ENCODE measurements at regions not wholly inside any gene's neighbourhood (a gene's known extent, or its start where the extent isn't known, plus 50 kb on each side); places are given as distances from the start of the nearest gene placed in this dataset.
"Not testable (repeated sequence)": the region's sequence is repeated elsewhere in the genome, so short reads cannot be mapped to it uniquely, and the experiment has no call there.

DNA sequence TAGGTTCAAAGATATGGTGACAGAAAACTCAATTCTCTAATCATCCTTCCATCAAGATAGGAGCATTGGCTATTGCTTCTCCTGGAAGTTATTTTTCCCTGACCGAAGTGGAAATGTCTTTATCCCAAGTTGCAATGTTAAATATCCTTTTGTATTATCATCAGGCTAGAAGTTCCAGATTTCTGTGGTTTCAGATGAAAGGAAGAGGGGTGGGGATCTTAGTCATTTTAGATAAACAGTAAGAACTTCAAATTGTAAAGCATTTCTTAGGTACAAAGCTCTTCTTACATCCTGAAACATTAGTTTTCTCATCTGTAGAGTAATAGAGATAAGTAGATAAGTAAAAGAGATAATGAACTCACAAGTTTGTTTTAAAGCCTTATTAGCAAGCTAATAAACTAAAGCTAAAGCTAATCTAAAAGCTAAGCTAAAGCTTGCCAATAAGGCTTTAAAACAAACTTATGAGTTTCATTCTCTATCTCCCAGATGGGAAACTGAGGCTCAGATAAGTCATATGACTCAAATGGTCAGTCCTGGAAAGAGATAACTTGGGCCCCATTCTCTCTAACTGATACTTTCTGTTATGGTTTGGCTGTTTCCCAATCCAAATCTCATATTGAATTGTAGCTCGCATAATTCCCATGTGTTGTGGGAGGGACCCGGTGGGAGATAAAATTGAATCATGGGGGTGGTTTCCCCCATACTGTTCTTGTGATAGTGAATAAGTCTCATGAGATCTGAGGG is 99.2 kb upstream of the KCNK2 start:
- DNase-seq (ENCODE audit: low spot score) = no peak

DNA sequence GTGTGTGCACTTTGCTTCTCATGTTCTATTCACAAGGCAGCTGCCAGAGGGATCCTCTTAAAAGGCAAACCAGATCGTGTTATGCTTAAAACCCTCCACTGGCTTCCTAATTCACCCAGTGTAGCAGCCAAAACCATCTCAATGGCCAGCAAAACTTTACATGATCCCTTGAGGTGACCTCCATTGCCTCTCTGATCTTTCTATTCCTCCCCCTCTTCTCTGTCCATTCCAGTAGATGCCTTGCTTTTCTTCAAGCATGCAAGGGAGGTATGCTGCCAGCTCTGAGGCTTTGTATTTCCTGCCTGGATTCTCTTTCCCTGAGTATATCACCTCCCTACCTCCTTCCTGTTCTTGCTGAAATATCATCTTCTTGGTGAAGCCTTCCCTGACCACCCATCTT is 93.2 kb upstream of the KCNK2 start:
- no peak for DNase-seq (ENCODE audit: low spot score)

DNA sequence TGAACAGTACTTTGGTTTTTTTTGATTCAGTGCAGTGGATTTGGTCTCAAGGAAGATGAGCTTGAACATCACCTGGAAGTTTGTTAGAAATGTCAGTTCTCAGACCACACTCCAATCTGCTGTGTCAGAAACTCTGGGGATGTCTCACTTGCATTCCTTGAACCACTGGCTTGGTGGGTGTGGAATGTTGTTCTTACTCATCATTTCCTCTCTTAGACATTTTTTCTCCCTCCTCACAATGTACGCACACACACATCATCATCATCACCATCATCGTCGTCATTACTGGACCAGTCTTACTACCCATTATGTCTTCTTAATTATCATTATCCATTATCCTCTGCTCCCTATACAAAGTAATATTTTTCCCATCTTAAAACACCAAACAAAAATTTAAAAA is 91.9 kb upstream of the KCNK2 start:
- DNase-seq (ENCODE audit: low spot score) = no peak

DNA sequence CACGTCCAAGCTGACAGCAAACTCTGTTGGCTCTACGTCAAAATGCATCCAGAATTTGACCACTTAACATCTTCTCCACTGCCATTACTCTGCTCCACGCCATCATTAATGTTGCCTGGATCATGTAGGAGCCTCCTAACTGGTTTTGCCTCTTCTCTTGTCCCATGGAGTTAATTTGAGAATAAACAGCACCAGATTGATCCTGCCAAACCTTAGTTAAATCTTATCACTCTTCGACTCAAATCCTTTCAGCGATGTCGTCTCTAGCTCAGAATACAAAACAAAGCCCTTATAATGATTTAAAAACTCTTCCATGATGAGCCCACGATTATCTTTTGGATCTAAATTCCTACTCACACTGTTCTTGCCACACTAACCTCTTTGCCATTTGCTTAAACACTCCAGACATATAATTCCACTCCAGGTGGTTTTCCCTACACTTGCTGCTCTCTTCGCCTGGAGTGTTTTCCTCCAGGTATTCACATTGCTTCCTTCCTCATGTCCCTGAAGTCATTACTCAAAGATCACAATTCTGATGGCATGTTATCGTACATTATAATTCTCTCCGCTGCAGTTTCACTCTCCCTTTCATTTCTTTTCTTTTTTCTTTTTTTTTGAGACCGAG is 90.7 kb upstream of the KCNK2 start:
- DNase-seq (ENCODE audit: low spot score) = no peak

DNA sequence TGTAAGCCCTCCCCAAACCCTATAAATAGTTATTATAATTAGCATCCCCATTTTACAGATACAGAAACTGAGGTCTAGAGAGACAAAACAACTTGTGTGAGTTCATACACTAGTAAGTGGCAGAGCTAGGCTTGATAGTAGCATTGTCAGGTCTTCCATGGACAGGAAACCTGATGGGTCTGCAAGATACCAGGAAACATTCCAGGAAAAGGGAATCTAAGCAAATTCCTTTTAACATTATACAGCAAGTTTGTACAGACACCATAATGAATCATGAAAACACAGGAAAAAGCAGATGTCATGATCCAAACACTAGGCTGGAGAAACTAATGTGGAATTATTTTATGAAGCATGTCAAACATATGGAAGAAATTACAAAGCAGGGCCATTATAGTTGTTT is 89.1 kb upstream of the KCNK2 start:
- no peak for DNase-seq (ENCODE audit: low spot score)

DNA sequence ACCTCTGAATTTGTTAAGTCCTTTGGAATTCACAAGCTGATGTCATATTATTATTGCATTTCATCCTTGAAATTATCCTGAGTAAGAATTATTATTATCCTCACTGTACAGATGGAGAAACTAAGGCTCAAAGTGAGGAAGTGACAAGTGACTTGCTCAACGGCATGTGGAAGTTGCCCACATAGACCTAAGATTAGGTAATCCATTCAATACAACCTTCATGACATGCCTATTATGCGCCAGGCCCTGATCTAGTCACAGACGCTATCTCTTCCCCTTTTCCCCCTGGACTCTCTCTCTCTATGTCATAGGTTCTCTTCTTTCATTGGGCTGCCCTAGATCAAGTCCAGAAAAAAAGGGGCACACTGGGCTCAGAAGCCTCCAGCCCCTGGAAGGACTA is 84.9 kb upstream of the KCNK2 start:
- DNase-seq (ENCODE audit: low spot score) = no peak

DNA sequence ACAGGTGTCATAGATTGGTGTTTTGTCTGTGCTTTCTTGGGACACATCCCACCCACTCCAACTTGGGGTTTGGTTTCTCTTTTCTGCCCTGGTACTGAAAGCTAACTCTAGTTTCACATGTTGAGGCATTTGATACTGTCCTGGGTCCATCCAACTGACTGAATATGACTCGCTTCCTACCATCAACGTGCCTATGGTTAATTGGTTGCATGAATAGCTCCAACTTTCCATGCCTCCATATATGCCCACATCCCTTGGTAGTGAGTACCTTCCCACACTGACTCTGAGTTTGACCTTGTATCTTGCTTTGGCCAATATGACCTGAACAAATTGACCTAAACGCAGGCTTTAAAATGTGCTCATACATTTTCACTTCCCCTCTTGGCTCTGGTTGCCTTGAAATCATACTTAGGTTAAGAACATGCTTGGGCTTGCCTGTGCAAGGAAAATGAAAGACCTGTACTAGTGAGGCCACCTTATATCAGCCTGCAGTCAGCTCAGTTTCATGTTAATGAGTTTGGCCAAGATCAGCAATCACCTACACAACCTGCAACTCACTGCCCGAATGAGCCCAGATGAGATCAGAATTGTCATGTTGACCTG is 81.0 kb upstream of the KCNK2 start:
- DNase-seq (ENCODE audit: low spot score) = no peak

DNA sequence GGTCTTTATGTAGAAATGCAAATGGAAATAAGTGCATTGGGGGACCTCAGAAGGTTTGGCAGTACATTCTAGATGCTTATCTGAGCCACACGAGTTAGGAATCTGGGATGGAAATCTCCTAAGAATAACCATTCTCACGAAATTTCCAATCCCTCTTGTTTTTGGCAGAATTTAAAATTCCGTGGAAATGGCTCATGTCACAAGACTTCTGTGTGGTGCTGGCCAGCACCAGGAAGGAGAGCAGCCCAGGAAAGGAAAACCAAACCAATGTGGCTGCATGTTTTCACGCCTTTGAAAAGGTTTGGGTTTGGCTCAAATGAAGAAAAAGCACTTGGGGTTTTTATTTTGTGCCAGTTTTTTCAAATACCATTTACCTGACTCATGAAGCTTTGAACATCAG is 80.1 kb upstream of the KCNK2 start:
- no peak for DNase-seq (ENCODE audit: low spot score)

DNA sequence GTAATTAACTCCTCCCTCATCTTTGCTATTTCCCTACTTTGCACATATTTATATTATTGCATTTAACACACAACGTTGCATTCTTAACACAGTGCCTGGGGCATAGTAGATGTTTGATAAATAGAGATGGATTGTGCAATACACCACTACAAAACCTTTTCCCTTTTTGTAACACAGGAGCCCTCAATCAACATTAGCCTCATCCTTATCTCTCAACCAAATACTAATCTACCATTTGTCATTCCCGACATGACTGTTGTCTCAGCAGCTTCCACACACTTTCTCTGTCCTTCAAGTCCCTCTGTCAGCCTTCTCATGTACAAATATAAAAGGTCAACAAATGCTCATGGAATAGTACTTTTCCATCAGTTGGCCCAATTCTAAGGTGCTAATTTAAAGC is 78.9 kb upstream of the KCNK2 start:
- DNase-seq (ENCODE audit: low spot score) = no peak

DNA sequence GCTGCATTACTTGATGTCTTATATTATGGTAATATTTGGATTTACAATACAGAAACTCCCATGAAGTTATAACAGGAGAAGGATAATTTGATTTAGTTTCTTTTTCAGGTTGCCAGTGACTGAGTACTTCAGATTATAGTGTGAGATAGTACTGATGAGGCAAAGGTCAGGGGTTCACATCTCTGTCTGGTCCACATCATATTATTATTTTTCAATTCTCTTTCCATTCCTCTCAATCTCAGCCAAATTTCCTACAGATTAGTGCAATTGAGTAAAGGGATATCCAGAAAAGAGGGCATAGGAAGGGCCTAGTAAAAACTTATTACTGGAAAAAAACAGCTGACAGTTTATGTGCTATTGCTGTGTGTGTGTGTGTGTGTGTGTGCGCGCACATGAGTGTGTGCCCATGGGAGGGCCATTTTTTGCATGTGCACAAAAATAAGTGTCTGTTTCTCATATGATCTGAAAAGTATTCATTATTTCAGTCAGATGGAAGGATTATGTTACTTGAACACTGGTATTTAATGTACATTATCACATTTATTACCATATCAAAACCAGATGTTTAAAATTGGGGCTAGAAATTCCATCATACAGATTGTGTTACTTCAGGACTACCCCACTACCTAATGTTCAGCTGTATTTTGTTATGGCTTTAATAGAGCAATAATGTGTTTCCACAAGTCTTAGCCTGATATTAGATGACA is 78.3 kb upstream of the KCNK2 start:
- DNase-seq (ENCODE audit: low spot score) = no peak

DNA sequence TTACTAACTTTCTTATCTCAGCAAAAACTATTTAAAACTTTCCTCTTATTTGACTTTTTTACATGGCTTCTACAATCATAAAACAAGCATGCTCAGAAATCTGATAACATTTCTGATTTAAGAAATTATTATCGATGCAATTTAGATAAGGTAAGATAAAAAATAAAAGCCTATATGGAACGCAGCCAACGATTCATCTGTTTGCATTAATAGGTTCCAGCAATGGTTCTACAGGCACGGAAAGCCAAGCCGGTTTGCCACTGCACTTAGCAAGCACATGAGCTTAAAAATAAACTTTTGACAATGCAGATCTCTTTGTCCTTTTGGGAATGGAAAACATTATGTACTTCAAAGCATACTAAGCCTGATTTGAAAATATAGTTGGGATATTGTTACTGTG is 77.5 kb upstream of the KCNK2 start:
- no peak for DNase-seq (ENCODE audit: low spot score)

DNA sequence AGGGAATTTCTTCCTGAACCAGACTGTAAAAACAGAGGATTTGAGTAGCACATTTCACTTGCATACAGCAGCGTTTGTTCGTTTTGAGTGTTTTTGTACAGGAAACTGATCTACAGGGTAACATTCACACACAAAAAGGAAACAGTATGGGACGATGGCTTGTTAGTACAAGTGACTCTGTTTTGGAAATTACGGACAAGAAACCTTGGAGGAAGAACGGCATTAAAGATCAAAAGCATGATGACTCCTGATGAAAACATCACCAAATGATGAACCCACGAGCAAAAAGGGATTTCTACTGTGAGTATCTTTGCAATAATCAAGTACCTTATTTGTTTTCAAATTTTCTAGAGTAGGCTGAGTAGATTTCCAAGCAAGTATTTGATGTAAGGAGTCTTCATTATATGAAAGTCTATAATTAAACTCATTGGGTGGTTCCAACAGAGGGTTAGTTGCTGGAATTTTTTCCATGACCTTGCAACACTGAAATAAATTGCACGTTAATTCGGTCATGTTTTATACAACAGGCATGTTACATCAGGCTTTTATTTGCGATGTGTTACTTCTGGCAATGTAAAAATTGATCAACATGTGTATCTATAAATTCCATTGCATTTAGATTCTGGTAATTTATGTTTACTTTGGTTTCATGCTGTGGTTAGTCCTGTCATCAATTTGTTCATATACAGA is 76.7 kb upstream of the KCNK2 start:
- no peak for DNase-seq (ENCODE audit: low spot score)

DNA sequence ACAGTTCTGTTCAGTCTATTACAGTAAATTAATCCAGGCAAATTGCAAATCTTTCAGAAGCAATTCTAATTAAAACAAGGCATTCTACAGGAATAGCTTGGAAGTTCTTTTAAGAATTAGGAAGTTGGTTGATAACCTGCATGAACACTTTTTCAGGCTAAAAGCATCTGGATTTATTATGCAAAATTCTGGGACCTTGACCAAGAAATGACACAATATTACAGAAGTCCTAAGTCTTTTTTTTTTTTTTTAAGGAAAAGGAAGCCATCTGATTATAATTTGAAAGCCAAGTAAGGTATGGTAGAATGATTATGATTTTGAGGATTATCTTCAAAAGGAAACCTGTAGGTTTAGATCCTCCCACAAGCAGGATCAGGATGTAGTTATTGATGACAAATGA is 74.7 kb upstream of the KCNK2 start:
- DNase-seq (ENCODE audit: low spot score) = no peak

DNA sequence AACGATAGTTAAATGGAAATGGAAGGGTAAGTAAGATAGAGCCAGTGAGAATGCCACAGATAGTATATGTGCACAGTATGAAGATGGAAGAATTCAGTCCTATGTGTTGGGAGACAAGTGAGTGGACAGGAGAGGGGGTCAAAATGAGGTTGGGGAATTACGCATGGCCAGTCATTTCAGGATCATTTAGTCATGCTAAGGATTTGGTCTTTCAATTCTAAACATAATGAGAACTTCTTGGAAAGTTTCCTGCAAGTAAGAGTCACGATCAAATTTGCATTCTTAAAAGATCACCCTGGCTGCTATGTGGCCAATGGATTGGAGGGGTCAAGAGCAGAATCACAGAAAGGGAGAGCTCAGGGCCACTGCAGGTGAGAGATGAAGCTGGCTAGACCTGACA is 64.0 kb upstream of the KCNK2 start:
- no peak for DNase-seq (ENCODE audit: low spot score)

DNA sequence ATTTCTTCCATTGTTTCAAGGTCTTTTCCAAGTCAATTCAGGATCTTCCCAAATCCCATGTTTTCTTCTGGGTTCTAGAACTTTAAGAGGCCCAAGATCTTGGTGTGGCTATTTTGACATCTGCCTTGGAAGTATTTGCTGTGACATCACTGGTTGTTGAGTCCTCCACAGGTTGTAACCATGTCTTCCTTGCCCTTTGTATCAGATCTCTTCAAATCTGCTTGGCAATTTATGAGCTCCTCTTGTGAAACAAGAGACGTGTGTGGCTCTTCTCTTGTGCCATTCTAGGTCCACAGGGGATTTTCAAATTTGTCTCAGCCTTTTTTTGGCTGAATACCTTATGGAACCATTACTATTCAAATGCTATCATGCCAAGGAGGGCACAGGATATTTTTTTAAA is 60.3 kb upstream of the KCNK2 start:
- DNase-seq (ENCODE audit: low spot score) = no peak

DNA sequence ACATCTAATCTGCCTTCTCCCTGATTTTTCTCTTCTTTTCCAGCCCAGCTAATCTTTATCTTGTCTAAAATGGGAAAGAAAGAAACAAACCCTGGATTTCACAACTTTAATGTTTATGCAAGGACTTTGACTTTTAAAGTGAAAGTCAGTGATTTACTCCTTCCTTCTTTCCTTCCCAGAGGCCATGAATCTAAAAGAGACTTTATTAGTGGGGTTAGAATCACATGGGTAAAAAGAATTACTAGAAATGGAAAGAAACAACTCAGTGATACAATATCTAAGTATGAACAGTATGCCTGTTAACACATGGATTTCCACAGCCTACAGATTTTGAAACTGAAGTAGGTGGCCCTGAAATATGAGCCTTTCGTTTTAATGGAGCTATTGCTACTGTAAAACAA is 59.8 kb upstream of the KCNK2 start:
- DNase-seq (ENCODE audit: low spot score) = no peak

DNA sequence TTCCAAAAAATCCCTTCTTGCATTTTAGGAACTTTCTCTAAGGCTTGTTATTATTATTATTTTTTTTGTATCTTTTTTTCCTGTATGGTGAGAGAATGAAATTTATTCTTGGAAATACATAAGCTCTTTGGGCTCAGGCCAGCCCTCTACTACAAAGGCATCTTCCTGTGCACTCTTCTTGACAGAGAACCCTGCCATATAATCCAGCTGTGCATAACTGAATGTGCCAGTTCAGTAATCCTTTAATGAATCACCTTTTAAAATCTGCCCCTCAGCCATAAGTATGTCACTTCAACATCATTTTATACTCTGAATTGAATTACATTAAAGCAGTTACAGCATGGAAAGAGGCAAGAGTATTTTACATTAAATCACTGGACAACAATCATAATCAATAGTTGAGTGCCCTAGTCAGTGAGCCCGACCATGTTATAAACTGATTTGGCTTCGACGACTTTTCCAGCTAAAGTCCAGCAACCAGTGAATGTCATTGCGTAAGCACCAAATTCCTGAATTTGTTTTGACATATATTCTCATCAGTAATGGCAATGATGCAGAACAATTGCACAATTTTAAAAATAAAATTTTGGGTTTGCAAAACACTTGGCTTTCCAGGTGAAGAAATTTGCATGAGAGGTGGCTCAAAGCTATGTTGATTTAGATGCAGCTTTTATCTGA is 59.2 kb upstream of the KCNK2 start:
- DNase-seq (ENCODE audit: low spot score) = no peak

DNA sequence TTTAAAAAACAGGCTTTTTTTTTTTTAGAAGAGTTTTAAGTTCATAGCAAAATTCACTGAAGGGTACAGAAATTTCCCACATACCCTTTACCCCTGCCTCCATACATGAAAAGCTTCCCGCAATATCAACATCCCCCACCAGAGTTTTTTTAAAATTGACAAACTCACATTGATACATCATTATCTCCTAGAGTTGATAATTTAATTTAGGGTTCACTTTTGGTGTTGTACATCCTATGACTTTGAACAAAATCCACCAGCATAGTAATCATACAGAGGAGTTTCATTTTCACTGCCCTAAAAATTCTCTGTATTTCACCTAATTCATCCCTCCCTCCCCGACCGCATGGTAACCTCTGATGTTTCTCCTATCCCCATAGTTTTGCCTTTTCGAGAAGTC is 53.6 kb upstream of the KCNK2 start:
- no peak for DNase-seq (ENCODE audit: low spot score)

DNA sequence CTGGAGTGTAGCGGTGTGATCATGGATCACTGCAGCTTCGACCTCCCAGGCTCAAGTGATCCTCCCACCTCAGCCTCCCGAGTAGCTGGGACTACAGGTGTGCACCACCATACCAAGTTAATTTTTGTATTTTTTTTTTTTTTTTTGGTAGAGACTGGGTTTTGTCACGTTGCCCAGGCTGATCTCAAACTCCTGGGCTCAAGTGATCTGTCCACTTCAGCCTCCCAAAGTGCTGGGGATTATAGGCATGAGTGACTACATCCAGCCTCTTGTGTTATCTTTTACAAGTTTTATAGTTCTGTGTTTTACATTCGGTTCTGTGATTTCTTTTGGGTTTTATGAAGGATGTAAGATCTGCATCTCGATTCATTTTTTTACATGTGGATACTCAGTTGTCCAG is 52.0 kb upstream of the KCNK2 start:
- DNase-seq (ENCODE audit: low spot score) = not testable (repeated sequence)

DNA sequence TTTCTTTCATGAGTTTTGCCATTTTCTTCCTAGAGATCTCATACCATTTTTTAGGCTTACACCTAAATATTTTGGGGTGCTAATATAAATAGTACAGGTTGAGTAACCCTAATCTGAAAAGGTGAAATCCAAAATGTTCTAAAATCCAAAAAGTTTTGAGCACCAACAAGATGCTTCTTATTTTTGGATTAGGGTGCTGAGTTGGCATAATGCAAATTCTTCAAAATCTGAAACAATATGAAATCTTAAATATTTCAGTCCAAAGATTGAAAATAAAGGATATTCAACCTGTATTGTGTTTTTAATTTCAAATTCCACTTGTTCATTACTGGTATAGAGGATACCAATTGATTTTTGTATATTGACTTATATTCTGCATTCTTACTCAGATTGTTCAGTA is 51.1 kb upstream of the KCNK2 start:
- no peak for DNase-seq (ENCODE audit: low spot score)

Measured in putamen (tissue), 1 donor.